ENCODE measurements at regions not wholly inside any gene's neighbourhood (a gene's known extent, or its start where the extent isn't known, plus 50 kb on each side); places are given as distances from the start of the nearest gene placed in this dataset.

DNA sequence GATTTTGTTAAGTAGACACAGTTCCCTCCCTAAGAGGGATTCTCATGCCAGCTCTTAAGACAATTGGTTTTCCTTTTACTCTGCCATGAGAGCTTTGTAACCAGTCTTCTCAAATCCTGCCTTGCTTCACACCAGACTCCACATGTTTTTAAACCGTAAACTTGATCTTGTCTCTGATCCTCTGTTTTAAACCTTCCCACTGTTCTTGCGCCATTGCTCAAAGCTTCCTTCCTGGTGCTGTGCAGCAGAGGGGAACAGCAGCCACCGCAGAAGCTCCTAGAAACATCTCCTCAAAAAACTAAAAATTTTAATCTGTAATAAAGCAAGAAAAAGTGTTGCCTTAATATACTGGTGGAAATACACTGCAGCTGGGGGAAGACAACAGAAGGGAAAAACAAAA, 154.5 kb upstream of the SATB1 start:
- no peak for TF ChIP-seq EZH2phosphoT487 (IDR thresholded peaks at IDR 0.05; ENCODE audit: borderline replicate concordance, low read depth, low read length)
- TF ChIP-seq, protein P1, sequence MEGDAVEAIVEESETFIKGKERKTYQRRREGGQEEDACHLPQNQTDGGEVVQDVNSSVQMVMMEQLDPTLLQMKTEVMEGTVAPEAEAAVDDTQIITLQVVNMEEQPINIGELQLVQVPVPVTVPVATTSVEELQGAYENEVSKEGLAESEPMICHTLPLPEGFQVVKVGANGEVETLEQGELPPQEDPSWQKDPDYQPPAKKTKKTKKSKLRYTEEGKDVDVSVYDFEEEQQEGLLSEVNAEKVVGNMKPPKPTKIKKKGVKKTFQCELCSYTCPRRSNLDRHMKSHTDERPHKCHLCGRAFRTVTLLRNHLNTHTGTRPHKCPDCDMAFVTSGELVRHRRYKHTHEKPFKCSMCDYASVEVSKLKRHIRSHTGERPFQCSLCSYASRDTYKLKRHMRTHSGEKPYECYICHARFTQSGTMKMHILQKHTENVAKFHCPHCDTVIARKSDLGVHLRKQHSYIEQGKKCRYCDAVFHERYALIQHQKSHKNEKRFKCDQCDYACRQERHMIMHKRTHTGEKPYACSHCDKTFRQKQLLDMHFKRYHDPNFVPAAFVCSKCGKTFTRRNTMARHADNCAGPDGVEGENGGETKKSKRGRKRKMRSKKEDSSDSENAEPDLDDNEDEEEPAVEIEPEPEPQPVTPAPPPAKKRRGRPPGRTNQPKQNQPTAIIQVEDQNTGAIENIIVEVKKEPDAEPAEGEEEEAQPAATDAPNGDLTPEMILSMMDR (conservative IDR thresholded peaks at IDR 0.05; ENCODE audit: low read length), result no peak

Data from OCI-LY7 (cell line).